ENCODE measurements at regions not wholly inside any gene's neighbourhood (a gene's known extent, or its start where the extent isn't known, plus 50 kb on each side); places are given as distances from the start of the nearest gene placed in this dataset.

DNA sequence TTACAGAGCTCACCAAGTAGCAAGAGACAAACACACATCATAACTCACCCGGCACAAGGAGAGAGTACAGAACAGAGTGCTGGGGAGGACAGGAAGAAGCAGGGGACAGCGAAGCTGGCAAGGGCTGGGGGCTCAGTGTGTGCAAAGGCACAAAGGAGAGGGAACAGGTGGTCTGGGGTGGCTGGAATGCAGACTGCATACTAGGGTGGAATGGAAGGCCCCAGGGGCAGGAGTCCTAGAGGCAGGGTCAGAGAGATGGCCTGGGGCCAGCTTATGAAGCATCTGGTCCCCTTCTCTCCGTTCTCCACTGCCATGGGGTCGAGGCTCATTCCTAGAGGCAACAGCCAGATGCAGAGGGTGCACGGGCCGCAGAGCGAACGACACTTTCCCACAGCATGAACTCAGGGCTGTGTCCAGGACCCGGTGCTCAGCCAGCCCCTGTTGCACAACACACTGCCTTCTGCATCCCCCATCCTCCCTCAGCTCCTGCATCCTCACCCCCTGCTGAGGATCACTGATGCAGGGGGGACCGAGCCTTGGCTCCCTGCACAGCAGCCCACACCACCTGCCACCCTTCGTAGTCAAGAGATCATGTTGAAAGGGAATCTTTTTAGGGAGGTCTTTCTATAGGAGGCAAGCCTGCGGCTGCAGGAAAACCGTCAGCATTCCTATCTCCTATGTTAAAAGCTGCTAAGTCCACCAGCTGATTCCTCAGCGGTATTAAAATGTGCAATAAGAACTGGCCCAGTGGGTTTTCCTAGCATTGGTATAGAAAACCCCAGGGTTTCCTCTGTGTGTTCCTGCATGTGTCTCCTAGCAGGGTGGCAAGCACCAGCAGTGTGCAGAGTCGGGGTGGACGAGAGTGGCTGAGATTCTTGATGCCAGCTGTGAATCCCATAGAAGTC, 293.5 kb downstream of the UACA start:
- DNase-seq: no peak

DNA sequence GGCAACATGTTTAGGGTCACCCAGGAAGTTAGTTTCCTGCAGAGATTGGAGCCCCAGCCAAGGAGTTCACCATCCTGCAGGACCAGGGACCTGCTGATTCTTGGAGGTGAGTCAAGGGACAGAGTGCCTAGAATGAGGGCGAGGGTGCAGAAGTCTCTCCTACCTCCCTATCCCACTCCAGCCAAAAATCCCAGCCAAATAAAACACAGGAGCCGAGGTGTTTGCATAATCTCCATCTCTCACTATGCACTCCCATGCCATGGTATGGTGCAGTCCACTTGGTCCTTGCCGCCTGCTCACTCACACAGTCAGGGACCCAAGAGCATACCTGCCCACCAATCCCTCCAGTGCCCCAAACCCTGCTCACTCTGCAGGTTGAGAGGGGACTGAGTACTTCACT, 294.2 kb downstream of the UACA start:
- DNase-seq: no peak

DNA sequence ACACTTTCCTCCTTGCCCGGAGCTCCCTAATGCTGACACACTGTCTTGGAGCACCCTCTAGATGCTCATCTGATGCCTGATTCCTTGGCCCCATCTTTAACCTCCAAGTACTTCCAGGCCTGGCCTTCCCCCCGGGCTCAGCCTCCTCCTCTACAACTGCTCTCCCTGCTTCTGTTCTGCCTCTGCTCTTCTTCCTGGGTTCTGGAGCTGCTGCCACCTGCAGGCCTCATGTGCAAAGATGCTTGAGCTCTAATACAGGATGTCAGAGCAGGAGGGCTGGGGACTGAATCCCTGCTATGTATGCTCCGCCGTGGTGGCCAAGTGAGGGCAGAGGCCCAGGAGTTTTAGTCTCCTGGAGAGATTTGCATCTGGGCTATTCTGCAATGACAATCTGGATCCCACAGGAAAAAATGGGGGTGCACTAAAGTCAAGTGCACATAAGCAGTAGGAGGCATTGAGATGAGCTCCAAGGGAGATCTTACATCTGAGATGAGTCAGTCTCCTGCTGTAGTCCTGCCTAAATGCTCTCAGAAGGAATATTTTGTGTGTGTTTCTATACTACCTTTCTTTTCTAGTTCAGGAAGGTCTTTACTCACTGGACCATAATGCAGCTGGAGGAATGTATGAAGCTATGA, 296.3 kb downstream of the UACA start:
- DNase-seq: peak; percentile 37

DNA sequence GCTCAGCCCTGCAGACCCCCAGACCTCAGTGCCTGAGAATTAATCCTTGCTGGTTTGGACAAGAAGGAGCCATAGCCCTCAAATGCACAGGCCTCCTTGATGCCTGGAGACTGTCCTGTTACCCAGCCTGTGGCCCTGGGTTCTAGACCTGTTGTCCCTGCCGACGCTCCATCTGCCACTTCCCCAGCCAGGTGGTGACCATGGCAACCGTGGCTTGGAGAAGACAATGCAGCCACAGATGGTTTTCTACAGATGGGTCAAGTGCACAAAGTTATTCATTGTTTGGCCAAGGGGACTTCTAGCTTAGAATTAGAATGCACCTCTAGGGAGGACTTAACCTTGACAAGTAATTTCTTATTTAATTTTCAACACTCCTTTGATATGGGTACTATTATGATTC, 297.1 kb downstream of the UACA start:
- DNase-seq: no peak

DNA sequence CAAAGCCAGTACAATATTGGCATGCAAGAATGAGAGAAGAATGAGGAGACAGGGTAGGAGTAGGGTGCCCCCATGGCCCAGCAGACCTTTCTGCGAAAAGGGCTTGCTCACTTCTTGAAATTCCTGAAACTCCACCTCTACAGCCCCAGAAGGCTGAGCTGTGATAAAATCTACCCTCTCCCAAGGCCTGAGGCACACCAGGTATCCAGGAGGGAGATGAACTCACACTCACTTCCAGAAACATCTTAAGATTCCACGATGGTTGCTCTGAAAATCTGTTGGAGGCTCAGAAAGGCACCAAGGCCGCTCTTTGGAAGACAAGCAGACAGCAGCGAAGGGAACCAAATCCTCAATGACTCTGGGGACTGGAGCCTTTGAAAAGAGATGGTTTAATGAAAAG, 297.5 kb downstream of the UACA start:
- DNase-seq: no peak

DNA sequence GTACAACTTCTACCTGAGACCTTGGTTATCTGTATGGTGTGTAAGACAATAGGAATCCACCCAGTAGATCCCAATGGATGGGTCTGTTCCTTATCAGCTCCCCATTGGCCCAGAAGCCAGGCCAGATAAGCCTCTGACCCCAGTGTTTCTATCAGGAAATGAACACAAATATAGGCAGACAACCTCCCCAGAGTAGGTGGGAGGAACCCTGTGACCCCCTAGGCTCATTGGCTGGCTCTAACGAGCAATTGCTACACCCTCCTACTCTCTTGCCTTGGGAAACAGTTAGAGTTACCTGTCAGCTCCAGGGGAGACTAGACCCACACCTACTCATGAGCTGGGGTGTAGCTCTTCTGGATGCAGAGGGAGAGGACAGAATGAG, 299.9 kb downstream of the UACA start:
- no peak for DNase-seq

DNA sequence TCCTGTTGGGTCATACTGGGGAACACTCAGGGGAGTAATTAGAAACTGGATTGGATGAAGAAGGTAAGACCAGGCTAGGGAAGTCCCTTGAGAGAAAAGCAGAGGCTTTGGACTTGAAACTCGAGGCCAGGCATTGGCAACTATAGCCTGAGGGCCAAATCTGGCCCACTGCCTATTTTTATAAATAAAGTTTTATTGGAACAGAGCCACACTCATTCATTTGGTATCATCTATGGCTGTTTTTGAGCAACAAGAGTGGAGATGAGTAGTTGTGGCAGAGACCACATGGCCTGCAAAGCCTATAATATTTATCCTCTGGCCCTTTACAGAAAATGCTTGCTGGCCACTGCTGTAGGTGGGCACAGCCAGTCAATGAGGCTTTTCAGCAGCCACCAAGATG, 301.4 kb downstream of the UACA start:
- no peak for DNase-seq

DNA sequence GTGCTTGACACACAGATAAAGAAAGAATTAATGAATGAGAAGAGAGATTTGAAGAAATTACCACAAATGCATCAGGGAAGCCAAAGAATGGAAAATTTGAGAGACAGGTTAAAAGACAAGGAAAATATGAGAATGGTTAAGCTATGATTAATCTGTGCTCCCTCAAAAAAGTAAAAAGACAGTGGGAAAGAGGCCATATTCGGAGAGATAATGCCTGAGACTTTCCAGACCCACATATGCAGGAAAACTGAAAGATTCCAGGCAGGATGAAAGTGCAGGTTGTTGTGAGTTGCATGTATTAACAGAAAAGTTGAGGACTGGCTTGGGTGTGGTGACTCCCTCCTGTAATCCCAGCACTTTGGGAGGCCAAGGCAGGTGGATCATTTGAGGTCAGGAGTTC, 302.3 kb downstream of the UACA start:
- DNase-seq: no peak

DNA sequence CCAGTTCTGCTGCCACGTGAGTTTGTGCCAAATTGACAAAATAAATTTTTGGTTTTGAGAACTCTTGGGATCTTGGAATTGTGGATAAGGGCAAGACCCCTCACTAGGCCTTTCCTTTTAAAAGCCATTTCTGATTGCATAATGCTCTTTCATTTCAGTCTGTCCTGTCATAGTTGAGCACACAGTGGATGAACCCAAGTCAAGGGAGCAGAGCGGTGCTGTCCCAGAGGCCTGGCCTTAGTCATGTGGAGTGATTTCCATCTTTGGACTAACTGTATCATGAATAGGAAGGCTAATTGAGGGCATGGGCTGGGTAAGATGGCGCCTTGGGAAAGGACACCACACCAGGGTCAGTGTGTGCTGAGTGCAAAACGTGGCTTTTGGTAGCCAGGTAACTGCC, 304.0 kb downstream of the UACA start:
- DNase-seq: no peak

DNA sequence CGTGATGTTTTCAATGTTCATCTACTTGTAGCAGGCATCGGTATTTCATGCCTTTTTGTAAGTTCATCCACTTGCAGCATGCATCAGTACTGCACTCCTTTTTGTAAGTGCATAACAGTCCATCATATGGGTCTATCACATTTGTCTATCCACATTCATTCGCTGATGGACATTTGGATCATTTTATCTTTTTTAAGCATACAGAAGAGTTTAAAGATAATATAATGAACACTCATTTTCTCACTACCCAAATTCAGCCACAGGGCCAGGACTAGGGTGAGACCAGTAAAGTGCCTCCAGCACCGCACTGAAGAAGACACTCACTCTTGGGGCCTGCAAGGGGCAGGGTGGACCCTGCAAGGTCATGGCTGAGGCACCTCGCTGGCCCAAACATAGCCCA, 309.6 kb downstream of the UACA start:
- DNase-seq: no peak

DNA sequence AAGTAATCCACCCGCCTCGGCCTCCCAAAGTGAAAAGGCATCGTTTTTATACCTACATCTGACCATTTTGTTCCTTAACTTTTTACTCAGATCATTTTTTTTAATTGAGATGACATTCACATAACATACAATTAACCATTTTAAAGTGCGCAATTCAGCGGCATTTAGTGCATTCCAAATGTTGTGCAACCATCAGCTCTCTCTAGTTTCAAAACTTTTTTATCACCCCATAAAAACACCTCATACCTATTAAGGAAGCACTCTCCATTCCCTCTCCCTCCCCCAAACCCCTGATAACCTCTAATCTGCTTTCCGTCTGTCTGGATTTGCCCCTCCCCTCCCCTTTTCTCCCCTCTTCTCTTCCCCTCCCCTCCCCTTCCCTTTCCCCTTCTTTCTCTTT, 310.1 kb downstream of the UACA start:
- no peak for DNase-seq

DNA sequence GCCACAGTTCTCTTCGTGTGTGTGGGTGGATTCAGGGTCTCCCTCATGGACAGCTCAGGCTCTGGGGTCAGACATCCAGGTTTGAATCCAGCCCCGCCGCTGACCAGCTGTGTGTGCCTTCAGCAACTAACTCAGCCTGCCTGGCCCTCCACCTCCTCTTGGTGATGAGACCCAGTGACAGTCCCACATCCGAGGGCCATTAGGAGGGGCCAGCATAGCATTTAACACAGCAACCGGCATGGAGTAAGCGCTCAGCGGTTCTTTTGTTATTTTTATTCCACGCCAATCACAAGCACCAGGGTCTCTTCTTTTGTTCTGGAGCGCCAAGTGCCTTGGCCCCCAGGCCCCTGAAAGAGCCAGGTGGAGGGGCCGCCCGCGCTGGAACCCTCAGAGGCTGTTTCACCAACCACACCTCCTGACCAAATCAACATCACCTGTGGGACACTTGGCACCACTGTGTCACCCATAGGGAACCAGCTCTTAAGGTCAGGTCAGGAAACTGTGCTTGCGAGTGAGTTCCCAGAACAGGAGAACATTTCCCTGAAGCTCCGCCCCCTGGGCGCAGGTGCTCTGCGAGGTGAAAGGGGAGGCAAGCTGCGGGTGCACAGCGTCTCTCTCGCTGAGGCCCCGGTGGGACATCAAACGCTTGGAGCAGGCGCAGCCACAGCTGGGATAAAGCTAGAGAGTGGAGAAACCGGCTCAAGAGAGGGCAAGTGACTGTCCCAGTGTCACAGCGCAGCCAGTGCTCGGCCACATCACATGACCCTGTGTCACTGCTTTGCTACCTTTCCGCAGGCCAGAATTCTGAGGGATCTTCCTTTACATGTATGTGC, 311.3 kb downstream of the UACA start:
- peak; percentile 31 for DNase-seq

DNA sequence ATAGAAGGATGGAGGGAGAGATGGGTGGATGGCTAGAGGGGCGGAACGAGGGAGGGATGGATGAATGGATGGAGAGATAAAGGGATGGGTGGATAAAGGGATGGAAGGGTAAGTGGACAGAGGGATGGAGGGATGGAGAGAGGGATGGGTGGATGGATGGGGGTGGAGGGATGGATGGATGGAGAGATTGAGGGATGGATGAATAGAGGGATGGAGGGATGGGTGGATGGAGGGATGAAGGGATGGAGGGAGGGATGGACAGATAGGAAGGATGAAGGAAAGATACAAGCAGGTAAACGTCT, 313.3 kb downstream of the UACA start:
- DNase-seq: no peak

DNA sequence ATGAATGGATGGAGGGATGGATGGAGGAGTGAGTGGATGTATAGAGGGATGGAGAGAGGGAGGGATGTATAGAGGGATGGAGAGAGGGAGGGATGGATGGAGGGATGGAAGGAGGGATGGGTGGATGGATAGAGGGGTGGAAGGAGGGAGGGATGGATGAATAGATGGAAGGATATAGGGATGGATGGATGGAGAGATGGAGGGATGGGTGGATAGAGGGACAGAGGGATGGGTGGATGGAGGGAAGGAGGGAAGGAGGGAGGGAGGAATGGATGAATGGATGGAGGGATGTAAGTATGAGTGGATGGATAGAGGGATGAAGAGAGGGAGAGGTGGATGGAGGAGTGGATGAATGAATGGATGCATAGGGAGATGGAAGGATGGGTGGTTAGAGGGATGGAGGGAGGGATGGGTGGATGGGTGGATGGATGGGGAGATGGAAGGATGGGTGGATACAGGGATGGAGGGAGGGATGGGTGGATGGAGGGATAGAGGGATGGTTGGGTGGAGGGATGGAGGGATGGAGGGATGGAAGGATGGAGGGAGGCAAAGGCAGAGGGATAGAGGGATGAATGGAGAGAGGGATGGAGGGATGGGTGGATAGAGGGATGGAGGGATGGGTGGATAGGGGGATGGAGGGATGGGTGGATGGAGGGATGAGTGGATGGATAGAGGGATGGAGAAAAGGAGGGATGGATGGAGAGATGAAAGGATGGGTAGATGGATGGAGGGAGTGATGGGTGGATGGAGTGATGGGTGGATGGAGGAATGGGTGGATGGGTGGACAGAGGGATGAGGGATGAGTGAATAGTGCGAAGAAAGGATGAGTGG, 313.8 kb downstream of the UACA start:
- no peak for DNase-seq

DNA sequence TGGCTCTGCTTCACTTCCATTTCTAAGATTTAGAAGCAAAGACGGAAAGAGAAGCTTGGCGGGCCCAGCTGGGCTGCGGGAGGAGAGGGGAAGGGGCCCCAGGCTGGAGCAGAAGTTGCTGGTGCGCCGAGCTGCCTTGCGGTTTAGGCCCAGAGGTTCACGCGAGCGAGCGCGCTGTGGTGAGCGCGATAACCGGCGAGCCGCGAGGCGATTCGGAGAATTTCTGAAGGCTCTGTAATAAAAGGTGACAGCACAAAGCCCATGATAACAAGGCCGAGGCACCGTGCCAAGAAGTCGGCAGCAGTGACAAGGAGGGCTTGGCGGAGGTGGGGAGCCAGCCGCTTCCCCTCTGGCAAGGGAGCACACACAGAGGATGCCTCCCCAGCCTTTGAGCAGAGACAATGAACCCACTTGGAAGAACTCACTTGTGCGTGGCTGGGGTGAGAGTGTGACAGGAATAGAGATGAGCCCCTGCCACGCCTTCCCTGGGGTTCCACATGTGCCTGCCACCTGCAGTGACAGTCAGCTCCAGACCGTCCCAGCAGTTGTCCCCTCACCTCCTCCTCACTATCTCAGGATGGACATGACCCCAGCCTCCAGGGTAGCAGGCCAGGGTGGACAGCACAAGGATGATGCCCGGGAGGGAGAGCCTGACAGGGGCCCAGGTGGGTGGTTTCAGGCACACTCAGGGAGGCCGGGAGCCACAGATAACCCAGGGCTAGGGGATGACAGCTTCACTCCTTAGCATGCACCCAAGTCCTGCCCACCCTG, 315.2 kb downstream of the UACA start:
- peak; percentile 24 for DNase-seq

DNA sequence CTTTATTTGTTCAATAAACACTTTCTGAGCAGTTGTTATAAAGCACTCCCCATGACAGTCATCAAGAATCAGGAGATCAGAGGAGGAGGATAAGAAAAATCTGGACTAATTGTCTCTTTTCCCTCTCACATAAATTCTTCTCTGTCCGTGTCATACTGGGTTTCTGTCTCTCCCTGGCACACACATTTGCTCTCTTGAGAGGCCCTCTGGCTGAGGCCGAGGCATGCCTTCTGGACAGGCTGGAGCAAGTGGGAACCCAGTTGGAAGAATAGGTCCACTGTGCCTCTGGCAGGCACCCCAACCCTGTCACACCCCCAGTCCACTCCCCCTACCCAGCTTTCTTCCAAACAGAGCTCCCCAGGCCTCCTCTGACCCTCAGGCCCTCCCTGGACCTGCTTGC, 315.8 kb downstream of the UACA start:
- DNase-seq: no peak

DNA sequence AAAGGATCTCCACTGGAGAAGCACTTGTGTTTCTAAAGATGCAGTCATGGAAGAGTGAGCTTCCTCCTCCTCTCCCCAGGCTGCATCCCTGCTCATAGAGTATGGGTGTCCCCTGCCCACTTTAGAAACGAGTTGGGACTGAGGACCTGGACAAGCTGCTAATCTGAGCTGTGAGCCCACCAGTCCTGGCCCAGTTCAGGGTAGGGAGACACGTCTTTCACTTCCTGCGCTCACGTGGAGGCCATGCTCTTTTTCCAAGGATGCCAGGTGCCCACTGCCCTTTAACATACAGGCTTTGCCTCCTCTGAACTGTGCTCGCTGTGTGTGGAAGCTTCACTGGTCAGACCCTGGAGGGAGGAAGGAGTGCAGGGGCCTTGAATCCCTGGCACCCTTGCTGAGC, 316.3 kb downstream of the UACA start:
- no peak for DNase-seq

DNA sequence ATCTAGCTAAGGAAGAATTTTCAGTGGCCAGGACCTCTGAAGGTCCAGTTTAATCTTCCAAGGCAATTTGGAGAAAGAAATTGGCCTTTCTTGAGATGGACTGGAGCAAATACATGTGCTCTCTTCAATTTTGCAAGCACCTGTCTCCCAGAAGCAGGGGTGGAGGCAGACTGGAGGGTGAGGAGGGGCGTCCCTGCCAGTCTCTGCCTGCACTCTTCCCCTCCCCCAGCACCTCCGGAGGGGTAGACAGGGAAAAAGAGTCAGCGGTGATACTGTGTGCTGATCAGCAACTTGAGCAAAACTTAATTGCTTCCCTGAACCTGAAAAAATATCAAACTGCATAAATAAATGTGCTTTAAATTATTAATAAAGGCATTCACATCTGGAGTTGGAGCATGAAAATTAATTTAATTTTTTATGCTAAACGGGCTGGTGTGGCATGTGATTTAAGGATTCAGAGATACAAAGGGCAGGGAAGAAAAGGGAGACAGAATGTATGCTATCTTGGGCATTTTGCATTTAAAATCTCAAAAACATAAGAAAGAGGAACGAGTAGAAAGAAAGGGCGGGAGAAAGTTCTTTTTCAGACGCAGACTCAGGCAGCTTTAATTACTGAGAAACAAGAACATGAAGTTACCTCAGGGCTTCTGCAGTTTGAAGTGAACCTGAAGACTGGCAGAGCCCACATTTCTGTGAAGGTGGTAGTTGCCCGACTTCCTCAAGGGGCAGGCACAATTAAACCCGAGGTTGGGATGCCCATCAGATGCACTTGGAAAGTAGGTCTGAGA, 319.7 kb downstream of the UACA start:
- no peak for DNase-seq

DNA sequence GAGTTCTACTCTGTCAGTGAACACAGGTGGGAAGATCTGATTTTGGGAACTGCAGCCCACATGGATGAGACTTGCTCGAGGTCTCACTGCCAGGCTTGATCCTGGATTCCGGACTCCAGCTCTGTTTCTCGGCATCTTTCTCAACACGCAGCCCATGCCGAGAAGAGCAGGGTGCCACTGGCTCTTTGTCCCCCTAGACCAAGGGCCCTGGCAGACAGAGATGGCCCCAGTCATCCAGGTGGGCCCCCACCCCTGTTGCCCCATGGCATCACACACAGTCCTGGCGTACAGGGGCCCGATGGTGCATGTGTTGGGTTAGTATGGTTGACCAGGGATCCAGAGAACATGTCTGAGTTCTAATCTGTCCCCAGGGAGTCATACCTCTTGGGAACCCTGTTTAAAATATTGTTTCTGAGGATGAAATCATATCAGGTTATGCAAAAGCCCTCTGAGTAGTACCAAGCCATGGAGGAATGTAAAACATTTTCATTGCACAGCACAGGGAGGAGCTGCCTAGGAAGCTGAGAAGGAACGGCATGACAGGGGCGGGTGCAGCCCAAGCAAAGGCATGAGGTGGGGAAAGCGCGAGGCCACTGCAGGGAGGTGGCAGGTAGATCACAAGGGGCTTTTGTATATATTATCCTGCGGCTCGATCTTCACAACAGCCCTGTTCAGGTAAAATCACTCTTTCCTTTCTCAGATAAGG, 320.6 kb downstream of the UACA start:
- DNase-seq: no peak

DNA sequence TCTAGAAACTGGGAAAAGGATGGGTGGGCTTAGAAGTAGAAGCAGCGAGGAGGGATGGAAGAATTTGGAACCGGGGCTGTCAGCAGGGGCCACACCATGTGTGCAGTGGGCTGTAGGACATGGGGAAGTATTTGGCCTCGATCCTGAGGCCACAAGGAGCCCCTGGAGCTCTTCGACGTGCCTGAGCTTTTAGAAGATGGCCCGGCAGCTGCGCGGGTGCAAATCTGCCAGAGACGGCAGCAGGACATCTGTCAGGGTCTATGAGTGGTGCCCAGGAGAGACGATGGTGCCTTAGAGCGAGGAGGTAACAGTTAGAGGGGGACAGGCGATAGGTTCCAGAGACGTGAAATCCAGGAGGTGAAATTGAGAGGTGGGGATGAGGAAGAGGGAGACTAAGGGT, 321.1 kb downstream of the UACA start:
- no peak for DNase-seq

Data from stimulated activated CD4-positive, alpha-beta T cell treated with anti-CD3 and anti-CD28 coated beads, Interleukin-1b, Interleukin-23, amount 100 ng/mL, for 48 hours (primary cell).